Testis (tissue), 2 donors: ENCODE measurements at regions not wholly inside any gene's neighbourhood (a gene's known extent, or its start where the extent isn't known, plus 50 kb on each side); places are given as distances from the start of the nearest gene placed in this dataset.

ENCODE experiments used
- DNase-seq: peaks from one replicate; pipeline ENCODE4 v3.0.0-alpha.2; 2019
- H3K27ac ChIP-seq, 2 donors: fragments of 200-600 bp; sonication (generic); one replicate each; pipeline ENCODE4 v1.5.1; 2019
- H3K27me3 ChIP-seq: fragments of 200-600 bp; sonication (generic); one replicate; pipeline ENCODE4 v1.5.1; 2019
- H3K36me3 ChIP-seq: fragments of 200-600 bp; sonication (generic); one replicate; pipeline ENCODE4 v1.5.1; 2017; ENCODE audit warnings: low read depth; ENCODE audit errors: missing control alignments
- H3K4me1 ChIP-seq: fragments of 200-600 bp; sonication (generic); one replicate; pipeline ENCODE4 v1.5.1; 2019
- H3K4me3 ChIP-seq, 2 donors: fragments of 200-600 bp; sonication (generic); one replicate each; pipeline ENCODE4 v1.5.1; 2017 to 2019
- H3K9me3 ChIP-seq: fragments of 200-600 bp; sonication (generic); one replicate; pipeline ENCODE4 v1.5.1; 2017
- CTCF ChIP-seq, 3 experiments: fragments of 450-650 bp in 2 of 3; fragments of 200-600 bp in 1 of 3; sonication (generic) in 1 of 3; IDR thresholded peaks; one replicate each; pipeline ENCODE4 v1.5.1; 2016 to 2019; ENCODE audit warnings: antibody characterized with exemption in 3 of 3, mild to moderate bottlenecking in 2 of 3, moderate library complexity in 1 of 3
- POLR2A ChIP-seq: fragments of 450-650 bp; IDR thresholded peaks from one replicate; pipeline ENCODE4 v1.6.1; 2017; ENCODE audit warnings: antibody characterized with exemption, mild to moderate bottlenecking, moderate library complexity
- WGBS, 2 donors: methylation state at CpG; one replicate each; pipeline ENCODE4 v1.1.5; 2018; 5-methylcytosine and 5-hydroxymethylcytosine counted together
- intact Hi-C: fragments of 100-400 bp; cut with DNase I; formaldehyde crosslinking; loops from one replicate; pipeline ENCODE4 v1.15.1; 2023; ENCODE audit warnings: low total_unique reads

GRCh38 chr3:176512037-176512436, 685.2 kb downstream of the TBL1XR1 start:
- no peak overlapping the region for H3K4me3 ChIP-seq
- no peaks in the 10 kb centered on the region for H3K36me3 ChIP-seq
- H3K27me3 ChIP-seq, result no peaks in the 10 kb centered on the region
- intact Hi-C loops, result no loop called here
- 83 to 100% methylated on average over 1 of the region's 1 CpG for WGBS, 2 donors
- H3K9me3 ChIP-seq, result no peaks in the 10 kb centered on the region
- TF ChIP-seq CTCF (IDR thresholded peaks at IDR 0.05) (no peak), POLR2A (no peak)
- H3K27ac ChIP-seq, result no peak overlapping the region
- H3K4me1 ChIP-seq, result no peaks in the 10 kb centered on the region
- DNase-seq, result no peak

GRCh38 chr3:176510097-176510496, 687.2 kb downstream of the TBL1XR1 start:
- WGBS, 2 donors, result 90 to 97% methylated on average over 4 of the region's 4 CpGs
- no peaks in the 10 kb centered on the region for H3K4me1 ChIP-seq
- intact Hi-C loops, result no loop called here
- DNase-seq, result no peak
- H3K4me3 ChIP-seq, result no peak overlapping the region
- H3K27ac ChIP-seq, result no peak overlapping the region
- no peaks in the 10 kb centered on the region for H3K27me3 ChIP-seq
- TF ChIP-seq POLR2A (no peak), CTCF (IDR thresholded peaks at IDR 0.05) (no peak)
- H3K9me3 ChIP-seq, result no peaks in the 10 kb centered on the region
- H3K36me3 ChIP-seq, result no peaks in the 10 kb centered on the region

GRCh38 chr3:176505878-176506621, 691.2 kb downstream of the TBL1XR1 start:
- Histone ChIP-seq H3K4me3 (no peak overlapping the region), H3K27ac (no peak overlapping the region), H3K36me3 (no peaks in the 10 kb centered on the region), H3K27me3 (no peaks in the 10 kb centered on the region), H3K9me3 (no peaks in the 10 kb centered on the region), H3K4me1 (no peaks in the 10 kb centered on the region)
- WGBS, 2 donors, result 76 to 80% methylated on average over 9 of the region's 9 CpGs
- intact Hi-C loops, result no loop called here
- TF ChIP-seq POLR2A (no peak), CTCF (IDR thresholded peaks at IDR 0.05) (no peak)
- no peak for DNase-seq

GRCh38 chr3:176491084-176491483, 706.2 kb downstream of the TBL1XR1 start:
- intact Hi-C loops, result no loop called here
- no peak for DNase-seq

More at GRCh38 chr3:176491084-176491483, 706.2 kb downstream of the TBL1XR1 start:
- H3K27me3 ChIP-seq, result no peaks in the 10 kb centered on the region
- no peaks in the 10 kb centered on the region for H3K4me1 ChIP-seq
- WGBS, 2 donors, result 81 to 84% methylated on average over 3 of the region's 3 CpGs
- no peaks in the 10 kb centered on the region for H3K36me3 ChIP-seq
- no peak overlapping the region for H3K4me3 ChIP-seq
- no peaks in the 10 kb centered on the region for H3K9me3 ChIP-seq
- TF ChIP-seq POLR2A (no peak), CTCF (IDR thresholded peaks at IDR 0.05) (no peak)
- H3K27ac ChIP-seq, result no peak overlapping the region
